ENCODE measurements at regions not wholly inside any gene's neighbourhood (a gene's known extent, or its start where the extent isn't known, plus 50 kb on each side); places are given as distances from the start of the nearest gene placed in this dataset.

GRCh38 chr13:90299238-90299637 is 1048.2 kb upstream of the MIR17HG start:
- TF ChIP-seq, protein P1, sequence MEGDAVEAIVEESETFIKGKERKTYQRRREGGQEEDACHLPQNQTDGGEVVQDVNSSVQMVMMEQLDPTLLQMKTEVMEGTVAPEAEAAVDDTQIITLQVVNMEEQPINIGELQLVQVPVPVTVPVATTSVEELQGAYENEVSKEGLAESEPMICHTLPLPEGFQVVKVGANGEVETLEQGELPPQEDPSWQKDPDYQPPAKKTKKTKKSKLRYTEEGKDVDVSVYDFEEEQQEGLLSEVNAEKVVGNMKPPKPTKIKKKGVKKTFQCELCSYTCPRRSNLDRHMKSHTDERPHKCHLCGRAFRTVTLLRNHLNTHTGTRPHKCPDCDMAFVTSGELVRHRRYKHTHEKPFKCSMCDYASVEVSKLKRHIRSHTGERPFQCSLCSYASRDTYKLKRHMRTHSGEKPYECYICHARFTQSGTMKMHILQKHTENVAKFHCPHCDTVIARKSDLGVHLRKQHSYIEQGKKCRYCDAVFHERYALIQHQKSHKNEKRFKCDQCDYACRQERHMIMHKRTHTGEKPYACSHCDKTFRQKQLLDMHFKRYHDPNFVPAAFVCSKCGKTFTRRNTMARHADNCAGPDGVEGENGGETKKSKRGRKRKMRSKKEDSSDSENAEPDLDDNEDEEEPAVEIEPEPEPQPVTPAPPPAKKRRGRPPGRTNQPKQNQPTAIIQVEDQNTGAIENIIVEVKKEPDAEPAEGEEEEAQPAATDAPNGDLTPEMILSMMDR (IDR thresholded peaks at IDR 0.05), result no peak
- Histone ChIP-seq H3K27ac (no peak overlapping the region), H3K36me3 (no peaks in the 10 kb centered on the region), H3K9me3 (no peaks in the 10 kb centered on the region), H3K4me3 (no peak overlapping the region), H3K27me3 (no peaks in the 10 kb centered on the region), H3K4me1 (peaks cover 0 to 3% (median 0%) of the 10 kb centered on the region in 9 donors)
- DNase-seq (no peak), ATAC-seq (no peak)
- intact Hi-C loops (cut with DNase I), result no loop called here
- WGBS, 2 donors, result 84 to 87% methylated on average over 5 of the region's 5 CpGs

DNA sequence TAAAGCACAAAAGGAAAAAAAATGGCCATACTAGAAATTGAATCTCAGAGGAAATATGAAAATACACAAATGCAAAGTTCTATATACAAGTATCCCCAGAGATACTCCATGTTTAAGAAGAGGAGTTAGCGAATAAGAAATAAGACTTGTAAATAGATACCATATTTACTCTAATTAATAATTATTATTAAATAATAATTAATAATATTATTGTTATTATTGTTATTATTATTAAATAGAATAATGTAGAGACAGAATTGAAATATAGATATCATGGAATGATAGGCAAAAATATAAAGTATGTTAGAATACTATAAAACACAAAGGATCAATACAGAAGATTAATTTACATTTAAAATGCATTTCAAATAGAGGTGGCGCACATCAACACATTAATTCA is 1047.5 kb upstream of the MIR17HG start:
- Histone ChIP-seq H3K4me3 (no peak overlapping the region), H3K4me1 (peaks cover 0 to 3% (median 0%) of the 10 kb centered on the region in 9 donors), H3K9me3 (no peaks in the 10 kb centered on the region), H3K27ac (no peak overlapping the region), H3K36me3 (no peaks in the 10 kb centered on the region), H3K27me3 (no peaks in the 10 kb centered on the region)
- no peak for DNase-seq
- 91 to 96% methylated on average over 2 of the region's 2 CpGs for WGBS, 2 donors
- no peak for ATAC-seq
- intact Hi-C loops (cut with DNase I), result no loop called here
- TF ChIP-seq, protein P1 (IDR thresholded peaks at IDR 0.05), result no peak

- H3K4me3 ChIP-seq, result no peak overlapping the region
- peaks cover 0 to 3% (median 0%) of the 10 kb centered on the region in 11 donors for H3K9me3 ChIP-seq
- ATAC-seq, result peak in 3 of 8 donors; percentile 34 to 67 (median 39)
- TF ChIP-seq, protein P1 (IDR thresholded peaks at IDR 0.05), result no peak
- H3K27me3 ChIP-seq, result no peaks in the 10 kb centered on the region
- 48 to 57% methylated on average over 1 of the region's 1 CpG for WGBS, 2 donors
- peaks cover 0 to 3% (median 0%) of the 10 kb centered on the region in 9 donors for H3K4me1 ChIP-seq
- intact Hi-C loops (cut with DNase I), result no loop called here
- DNase-seq, result no peak
- no peak overlapping the region for H3K27ac ChIP-seq
- H3K36me3 ChIP-seq, result no peaks in the 10 kb centered on the region
These were observed 1045.4 kb upstream of the MIR17HG start for GRCh38 chr13:90302107-90302506.

- WGBS, 2 donors, result 76 to 80% methylated on average over 1 of the region's 1 CpG
- Histone ChIP-seq H3K4me1 (peaks cover 0 to 3% (median 0%) of the 10 kb centered on the region in 9 donors), H3K27me3 (no peaks in the 10 kb centered on the region), H3K27ac (no peak overlapping the region), H3K36me3 (no peaks in the 10 kb centered on the region), H3K4me3 (no peak overlapping the region), H3K9me3 (peaks cover 0 to 5% (median 0%) of the 10 kb centered on the region in 11 donors)
- no peak for DNase-seq
- intact Hi-C loops (cut with DNase I), result no loop called here
- TF ChIP-seq, protein P1 (IDR thresholded peaks at IDR 0.05), result no peak
- no peak for ATAC-seq
These were observed 1041.7 kb upstream of the MIR17HG start for GRCh38 chr13:90305796-90306195.

All from heart right ventricle (tissue), 16 donors.